GM21723 (cell line): ENCODE measurements at regions not wholly inside any gene's neighbourhood (a gene's known extent, or its start where the extent isn't known, plus 50 kb on each side); places are given as distances from the start of the nearest gene placed in this dataset.
"Not testable (repeated sequence)": the region's sequence is repeated elsewhere in the genome, so short reads cannot be mapped to it uniquely, and the experiment has no call there.

Experiments used
- ATAC-seq: cut with Tn5 transposase; IDR thresholded peaks from one replicate; pipeline ENCODE4 v1.9.1; 2021; ENCODE audit warnings: mild to moderate bottlenecking, moderate library complexity; ENCODE audit not compliant: unreplicated experiment

DNA sequence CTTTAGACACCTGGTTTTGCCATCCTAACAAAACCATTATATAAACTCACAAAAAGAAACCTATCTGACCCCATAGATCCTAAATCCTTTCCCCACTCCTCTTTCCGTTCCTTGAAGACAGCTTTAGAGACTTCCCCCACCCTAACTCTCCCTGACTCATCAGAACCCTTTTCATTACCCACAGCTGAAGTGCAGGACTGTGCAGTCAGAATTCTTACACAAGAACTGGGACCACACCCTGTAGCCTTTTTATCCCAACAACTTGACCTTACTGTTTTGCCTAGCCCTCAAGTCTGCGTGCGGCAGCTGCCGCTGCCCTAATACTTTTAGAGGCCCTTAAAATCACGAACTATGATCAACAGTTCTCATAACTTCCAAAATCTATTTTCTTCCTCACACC lies 254.9 kb upstream of the GULP1 start:
- ATAC-seq, result not testable (repeated sequence)

DNA sequence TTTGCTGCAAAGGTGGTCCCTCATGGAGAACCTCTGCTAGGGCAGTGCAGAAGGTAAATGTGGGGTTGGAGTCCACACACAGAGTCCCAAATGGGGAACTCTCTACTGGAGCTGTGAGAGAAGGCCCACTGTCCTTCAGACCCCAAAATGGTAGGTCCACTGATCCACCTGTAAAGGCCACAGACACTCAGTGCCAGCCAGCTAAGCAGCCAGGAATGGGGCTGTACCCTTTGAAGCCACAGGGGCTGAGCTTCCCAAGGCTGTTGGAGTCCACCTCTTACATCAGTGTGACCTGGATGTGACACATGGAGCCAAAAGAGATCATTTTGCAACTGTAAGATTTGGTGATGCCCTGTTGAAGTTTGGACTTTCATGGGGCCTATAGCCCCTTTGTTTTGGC lies 252.4 kb upstream of the GULP1 start:
- ATAC-seq, result no peak

DNA sequence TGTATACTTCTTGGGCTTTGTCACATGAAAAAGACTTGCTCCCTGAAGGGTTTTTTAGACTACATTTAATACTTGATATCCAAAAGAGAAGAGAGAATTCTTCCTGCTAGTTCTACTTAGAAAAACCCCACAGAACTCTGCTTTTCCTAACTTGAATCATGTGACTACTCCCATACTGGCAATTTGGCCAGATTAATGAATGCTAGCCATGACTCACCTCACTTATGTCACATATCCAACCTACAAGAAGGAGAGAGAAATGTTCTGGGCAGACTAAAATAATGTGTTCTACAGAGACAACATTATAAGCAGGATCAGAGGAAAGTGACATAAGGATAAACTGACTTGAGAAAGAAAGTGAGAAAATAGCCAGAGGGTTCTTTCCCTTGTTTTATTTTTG lies 249.3 kb upstream of the GULP1 start:
- ATAC-seq, result no peak

GRCh38 chr2:188045016-188045415 lies 246.7 kb upstream of the GULP1 start:
- ATAC-seq, result no peak

- ATAC-seq, result no peak
Observed at GRCh38 chr2:188046437-188046836, 245.2 kb upstream of the GULP1 start.

DNA sequence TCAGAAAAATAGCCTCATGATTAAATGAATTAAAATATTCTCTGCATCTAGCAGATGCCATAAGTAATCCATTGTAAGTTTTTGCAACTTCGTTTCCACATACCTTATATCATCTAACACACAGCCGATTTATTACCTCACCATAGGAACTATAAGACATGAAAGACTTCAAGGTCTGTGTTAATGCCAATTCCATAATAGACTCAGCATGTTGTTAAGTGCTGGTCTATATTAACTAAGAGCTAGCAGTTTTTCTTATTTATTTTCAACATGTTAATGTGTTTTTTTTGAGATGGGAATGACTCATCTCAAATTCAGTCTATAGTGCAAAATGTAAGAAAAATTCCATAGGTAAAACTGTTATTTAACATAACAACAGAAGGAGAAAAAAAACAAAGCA lies 243.9 kb upstream of the GULP1 start:
- ATAC-seq, result no peak

DNA sequence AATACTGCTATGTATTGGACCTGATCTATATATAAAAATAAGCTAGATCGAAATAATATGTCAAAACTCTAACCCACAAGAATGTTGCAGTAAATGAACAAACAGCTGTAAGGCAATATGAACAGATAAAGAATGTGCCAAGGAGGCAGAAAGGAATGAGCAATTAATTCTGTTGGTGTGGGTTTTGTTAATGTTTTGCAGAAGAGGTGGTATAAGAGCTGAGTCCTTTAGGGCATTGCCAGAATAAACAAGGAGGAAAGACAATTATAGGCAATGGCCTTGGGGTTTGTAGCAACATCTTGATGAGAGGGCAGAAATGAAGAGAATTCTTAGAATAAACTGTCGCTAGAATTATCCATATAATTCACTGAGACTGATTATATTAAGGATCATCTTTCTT lies 240.9 kb upstream of the GULP1 start:
- ATAC-seq, result no peak

DNA sequence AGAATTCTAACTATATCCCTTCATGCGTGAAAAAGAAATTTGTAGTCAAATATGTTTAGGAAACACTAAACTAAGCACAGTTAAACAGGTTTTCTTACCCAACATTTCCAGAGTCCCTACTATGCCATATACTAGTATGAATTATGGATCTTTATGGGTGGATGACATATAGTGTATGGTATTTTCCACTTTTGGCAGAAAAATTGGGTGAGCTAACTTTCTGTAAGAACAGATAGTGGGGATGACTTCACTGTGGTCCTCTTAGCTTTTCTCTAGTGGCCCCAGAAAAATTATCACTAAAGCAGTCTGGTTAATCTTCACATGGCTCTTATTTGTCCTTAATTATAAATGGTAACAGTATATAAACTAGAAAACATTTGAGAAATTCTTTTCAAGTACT lies 240.0 kb upstream of the GULP1 start:
- ATAC-seq, result no peak

DNA sequence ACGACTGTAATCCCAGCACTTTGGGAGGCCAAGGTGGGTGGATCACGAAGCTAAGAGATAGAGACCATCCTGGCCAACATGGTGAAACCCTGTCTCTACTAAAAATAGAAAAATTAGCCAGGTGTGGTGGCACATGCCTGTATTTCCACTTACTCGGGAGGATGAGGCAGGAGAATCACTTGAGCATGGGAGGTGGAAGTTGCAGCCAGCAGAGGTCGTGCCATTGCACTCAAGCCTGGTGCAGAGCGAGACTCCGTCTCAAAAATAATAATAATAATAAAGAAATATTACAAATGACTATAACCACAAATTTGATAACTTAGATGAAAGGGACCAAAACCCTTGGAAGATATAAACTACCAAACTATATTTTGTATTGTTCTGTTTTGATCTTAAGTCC lies 226.3 kb upstream of the GULP1 start:
- no peak for ATAC-seq

DNA sequence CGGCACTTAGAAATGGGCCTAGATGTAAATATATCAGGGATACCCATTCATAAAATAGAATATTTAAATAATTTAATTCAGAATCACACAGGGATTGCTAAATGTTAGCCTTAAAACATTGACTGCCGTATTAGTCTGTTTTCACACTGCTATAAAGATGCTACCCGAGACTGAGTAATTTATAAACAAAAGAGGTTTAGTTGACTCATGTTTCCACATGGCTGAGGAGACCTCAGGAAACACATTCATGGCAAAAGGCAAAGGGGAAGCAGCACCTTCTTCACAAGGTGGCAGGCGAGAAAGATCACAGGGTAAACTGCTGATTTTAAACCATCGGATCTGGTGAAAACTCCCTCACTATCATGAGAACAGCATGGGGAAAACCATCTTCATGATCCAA lies 223.6 kb upstream of the GULP1 start:
- no peak for ATAC-seq

DNA sequence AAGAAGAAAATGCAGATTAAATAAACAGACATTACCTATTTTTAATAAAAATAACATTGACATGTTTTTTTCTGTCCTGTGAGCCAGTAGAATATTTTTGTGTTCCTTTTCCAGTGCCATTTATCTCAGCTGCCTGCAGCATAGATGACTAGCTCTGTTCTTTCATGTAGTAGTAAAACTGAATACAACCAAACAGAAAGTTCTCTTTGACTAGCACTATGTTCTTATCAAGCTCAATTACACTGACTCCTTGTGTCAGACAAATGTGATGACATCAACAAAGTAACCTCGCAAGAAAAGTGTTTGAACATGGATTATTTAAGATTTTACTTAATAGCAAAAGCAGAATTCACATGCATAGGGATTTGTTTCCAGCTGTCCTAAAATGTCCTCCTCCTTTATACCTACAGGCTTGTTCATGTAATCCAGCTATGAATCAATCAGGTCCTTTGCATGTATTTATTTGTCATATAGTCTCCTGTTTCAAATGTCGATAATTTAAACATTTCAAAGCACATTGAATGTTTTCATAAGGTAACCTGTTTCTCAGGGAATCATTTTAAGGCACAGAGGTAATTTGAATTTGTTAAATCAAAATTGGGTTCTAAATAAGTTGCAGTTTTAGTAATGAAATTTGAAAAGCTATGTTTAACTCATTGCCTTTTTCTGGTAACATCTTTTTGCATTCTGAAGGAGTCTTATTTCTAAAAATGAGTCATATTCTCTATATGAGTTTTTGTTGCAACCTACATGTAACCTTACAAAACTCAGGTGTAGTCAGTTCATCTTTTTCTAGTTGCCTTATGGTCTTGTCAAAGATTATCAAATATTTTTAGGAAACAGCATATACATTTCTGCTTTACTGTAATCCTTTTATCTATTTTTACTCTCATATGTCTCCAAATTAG lies 215.3 kb upstream of the GULP1 start:
- peak; percentile 84 for ATAC-seq

GRCh38 chr2:188077757-188078156 lies 213.9 kb upstream of the GULP1 start:
- no peak for ATAC-seq

DNA sequence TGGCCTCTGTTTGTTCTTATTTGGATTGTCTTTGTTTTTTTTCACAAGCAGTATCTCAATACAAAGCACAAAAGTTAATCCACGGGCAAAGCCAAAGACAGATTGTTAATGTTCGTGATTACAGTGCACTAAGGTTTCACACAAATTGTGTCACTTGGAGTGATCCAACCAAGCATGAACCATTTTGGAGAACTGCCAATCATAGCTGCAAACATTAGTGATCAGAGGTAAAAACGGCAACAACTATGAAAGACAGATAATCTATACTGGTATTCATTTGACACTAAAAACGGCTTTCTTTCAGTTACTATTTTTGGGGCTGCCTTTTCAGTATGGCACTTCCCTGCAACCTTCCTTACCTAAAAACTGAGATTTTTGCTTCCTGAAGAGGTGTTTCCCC lies 213.1 kb upstream of the GULP1 start:
- ATAC-seq, result no peak

GRCh38 chr2:188079196-188079595 lies 212.5 kb upstream of the GULP1 start:
- ATAC-seq, result no peak

- ATAC-seq, result no peak
Observed at GRCh38 chr2:188085421-188085820, 206.3 kb upstream of the GULP1 start.

GRCh38 chr2:188089901-188090300 lies 201.8 kb upstream of the GULP1 start:
- no peak for ATAC-seq

DNA sequence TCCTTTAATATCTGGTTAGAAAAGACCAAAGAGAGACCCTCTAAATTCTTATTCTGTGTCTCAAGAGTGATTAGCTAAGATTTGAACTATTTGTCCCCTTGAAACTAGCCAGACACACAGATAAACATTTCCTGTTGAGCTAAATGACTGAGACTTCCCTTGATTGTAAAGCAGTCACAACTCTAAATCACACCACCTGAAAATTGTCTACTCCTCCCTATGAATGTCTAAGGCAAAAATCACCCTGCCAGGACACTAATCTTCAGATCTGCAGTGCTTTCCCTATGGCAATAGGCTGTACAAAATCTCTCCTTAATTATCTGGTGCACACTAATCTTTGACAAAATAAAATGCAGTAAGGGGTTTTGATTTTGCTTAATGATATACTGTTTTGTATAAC lies 200.5 kb upstream of the GULP1 start:
- no peak for ATAC-seq

DNA sequence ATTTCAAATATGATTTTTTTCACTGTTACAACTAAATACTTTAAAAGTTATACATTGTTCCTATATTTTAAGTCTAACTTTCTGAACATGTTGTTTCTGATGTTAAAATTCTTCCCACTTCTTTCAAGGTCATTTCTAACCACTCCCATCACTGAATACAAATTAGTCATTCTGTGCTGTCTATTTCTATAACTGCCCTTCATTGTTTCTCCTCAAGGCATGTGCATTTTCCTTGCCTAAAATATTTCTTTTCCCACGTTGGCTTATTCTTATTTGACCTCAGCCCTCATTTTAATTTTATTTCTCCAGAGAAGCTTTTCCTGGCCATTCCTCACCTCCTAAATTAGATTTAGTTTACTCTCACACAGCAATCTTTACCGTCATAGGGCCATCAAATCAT lies 198.9 kb upstream of the GULP1 start:
- no peak for ATAC-seq

DNA sequence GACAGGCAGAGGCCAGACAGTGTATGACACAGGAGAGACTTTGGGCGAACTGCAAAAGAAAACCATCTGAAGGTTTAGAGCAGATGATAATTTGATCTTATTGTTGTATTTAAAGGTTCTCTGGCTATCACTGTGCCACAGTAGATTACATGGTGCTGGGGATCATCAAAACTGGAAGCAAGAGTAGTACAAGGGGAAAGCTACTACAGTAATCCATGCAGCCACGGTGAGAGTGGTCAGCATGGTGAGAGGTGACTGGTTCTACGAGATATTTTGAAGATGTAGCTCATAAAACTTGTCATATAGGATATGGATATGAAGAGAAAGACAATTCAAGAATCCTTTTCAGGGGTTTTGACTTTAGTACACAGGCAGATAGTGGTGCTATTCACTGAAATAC lies 194.8 kb upstream of the GULP1 start:
- ATAC-seq, result no peak

- ATAC-seq, result no peak
Observed at GRCh38 chr2:188102881-188103280, 188.8 kb upstream of the GULP1 start.

DNA sequence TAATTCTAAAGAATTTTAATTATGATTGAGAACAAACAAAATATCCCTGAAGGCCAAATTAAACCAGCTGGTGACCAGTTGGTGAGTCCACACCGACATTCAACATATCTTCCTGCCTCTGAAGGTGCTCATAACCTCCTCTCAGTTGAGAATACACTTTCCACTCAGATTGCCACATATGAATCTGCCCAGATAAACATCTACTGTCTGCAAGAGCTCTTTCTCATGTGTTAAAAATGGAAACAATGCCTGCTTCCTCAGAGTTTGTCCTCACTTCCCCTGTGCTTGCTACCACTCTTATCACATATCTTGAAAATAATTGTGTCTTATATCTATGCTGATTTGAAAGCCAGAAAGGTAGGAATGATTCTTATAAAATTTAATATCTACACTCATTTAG lies 177.7 kb upstream of the GULP1 start:
- no peak for ATAC-seq

DNA sequence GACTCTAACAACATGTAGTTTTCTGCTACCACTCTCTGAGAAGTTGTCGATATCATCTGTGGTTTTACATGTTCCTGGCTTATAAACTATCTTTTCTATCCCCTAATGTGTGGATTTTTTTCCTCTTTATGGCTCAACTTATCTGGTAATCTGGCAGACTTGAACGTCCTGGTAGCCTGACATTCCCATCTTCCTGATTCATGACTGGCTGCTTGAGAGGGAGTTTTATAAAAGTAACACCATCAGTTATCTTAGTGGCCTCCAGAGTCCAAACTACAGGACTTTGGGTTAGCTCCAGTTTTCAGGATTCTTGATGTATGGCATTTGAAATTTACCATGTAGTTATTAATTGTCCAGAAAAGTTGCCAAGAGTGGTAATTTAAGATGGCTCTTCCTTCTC lies 174.0 kb upstream of the GULP1 start:
- no peak for ATAC-seq

DNA sequence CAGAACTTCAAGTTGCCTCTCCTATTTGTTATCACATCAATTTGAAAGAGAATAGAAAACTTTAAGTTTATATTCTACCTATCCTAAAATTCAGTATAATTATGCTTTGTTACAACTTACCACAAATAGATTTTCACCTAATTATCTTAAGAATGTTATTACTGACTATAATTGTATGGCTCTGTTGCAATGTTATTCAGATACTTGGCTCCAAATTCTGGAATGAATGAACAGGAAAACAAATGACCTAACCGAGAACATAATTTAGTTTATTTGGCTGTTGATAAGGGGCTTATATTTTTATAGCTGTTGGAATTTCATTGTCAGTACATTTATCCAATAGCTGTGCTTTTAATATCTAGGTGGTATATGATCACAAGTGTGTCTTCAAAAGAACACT lies 173.2 kb upstream of the GULP1 start:
- no peak for ATAC-seq
